ENCODE measurements at regions not wholly inside any gene's neighbourhood (a gene's known extent, or its start where the extent isn't known, plus 50 kb on each side); places are given as distances from the start of the nearest gene placed in this dataset.
"Not testable (repeated sequence)": the region's sequence is repeated elsewhere in the genome, so short reads cannot be mapped to it uniquely, and the experiment has no call there.

DNA sequence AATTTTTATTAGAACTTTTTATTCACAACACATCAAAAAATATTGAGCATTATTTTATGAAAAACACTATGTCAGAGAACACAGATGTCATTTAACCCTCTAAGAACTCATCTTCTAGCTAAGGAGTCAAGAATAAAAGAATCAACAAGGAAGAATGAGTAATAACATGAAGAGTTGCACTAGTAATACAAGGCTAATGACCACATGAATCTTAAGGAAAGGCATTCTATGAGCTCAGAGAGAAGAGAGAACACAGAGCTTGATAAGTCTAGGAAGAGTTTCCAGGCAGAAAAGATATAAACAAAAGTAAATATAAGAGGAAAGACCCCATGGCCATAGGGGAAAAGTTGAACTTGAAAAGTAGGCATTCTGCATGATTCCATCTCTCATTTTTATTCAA lies 166.5 kb downstream of the MAIP1 start:
- H3K4me3 ChIP-seq (ENCODE audit: low read depth, low read length, poor library complexity, severe bottlenecking): no peak overlapping the region
- no peak overlapping the region for H3K27ac ChIP-seq (ENCODE audit: low read depth, low read length, poor library complexity, severe bottlenecking)
- H3K27me3 ChIP-seq (ENCODE audit: insufficient read depth, low read length): no peaks in the 10 kb centered on the region
- no peaks in the 10 kb centered on the region for H3K4me1 ChIP-seq (ENCODE audit: insufficient read depth, low read length, severe bottlenecking)
- H3F3A ChIP-seq (ENCODE audit: insufficient read depth, low read length): no peaks in the 10 kb centered on the region
- no peak for TF ChIP-seq EZH2 (IDR thresholded peaks at IDR 0.05; ENCODE audit: borderline replicate concordance, low read length)
- no peaks in the 10 kb centered on the region for H3K9me2 ChIP-seq (ENCODE audit: low read depth, low read length)
- no peaks in the 10 kb centered on the region for H3K36me3 ChIP-seq (ENCODE audit: insufficient read depth, low read length)
- no peak overlapping the region for H2AFZ ChIP-seq (ENCODE audit: low read length)
- H3K79me2 ChIP-seq (ENCODE audit: insufficient read depth, low read length): no peaks in the 10 kb centered on the region
- no peak overlapping the region for H3K9ac ChIP-seq (ENCODE audit: low read length)
- H3K9me3 ChIP-seq (ENCODE audit: low read length): no peaks in the 10 kb centered on the region
- no peak overlapping the region for H3K4me2 ChIP-seq (ENCODE audit: low read length)
- no peaks in the 10 kb centered on the region for H4K20me1 ChIP-seq (ENCODE audit: insufficient read depth, low read length)

DNA sequence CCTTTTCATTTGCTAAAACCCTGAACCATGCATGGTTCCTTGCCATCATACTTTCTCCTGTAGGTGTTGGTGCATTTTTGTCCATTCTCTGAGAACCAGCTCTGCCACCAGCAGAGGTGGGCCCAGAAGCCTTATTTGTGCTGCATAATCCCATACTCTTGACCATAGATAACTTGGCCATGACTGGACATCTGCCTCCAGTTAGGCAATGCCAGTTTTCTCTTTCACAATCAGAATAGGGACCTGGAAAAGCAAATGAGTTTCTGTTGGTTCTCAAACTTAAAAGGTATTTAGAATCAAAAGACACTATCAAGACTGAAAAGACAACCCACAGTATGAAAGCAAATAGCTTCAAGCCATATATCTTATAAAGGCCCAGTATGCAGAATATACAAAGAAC lies 167.3 kb downstream of the MAIP1 start:
- H3K27me3 ChIP-seq (ENCODE audit: insufficient read depth, low read length): no peaks in the 10 kb centered on the region
- no peaks in the 10 kb centered on the region for H4K20me1 ChIP-seq (ENCODE audit: insufficient read depth, low read length)
- no peak overlapping the region for H3K9ac ChIP-seq (ENCODE audit: low read length)
- no peak overlapping the region for H2AFZ ChIP-seq (ENCODE audit: low read length)
- no peaks in the 10 kb centered on the region for H3F3A ChIP-seq (ENCODE audit: insufficient read depth, low read length)
- H3K79me2 ChIP-seq (ENCODE audit: insufficient read depth, low read length): no peaks in the 10 kb centered on the region
- H3K9me3 ChIP-seq (ENCODE audit: low read length): no peaks in the 10 kb centered on the region
- TF ChIP-seq, protein P1, sequence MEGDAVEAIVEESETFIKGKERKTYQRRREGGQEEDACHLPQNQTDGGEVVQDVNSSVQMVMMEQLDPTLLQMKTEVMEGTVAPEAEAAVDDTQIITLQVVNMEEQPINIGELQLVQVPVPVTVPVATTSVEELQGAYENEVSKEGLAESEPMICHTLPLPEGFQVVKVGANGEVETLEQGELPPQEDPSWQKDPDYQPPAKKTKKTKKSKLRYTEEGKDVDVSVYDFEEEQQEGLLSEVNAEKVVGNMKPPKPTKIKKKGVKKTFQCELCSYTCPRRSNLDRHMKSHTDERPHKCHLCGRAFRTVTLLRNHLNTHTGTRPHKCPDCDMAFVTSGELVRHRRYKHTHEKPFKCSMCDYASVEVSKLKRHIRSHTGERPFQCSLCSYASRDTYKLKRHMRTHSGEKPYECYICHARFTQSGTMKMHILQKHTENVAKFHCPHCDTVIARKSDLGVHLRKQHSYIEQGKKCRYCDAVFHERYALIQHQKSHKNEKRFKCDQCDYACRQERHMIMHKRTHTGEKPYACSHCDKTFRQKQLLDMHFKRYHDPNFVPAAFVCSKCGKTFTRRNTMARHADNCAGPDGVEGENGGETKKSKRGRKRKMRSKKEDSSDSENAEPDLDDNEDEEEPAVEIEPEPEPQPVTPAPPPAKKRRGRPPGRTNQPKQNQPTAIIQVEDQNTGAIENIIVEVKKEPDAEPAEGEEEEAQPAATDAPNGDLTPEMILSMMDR (IDR thresholded peaks at IDR 0.05; ENCODE audit: low read length): no peak
- TF ChIP-seq EZH2 (IDR thresholded peaks at IDR 0.05; ENCODE audit: borderline replicate concordance, low read length): no peak
- no peak overlapping the region for H3K4me3 ChIP-seq (ENCODE audit: low read depth, low read length, poor library complexity, severe bottlenecking)
- H3K36me3 ChIP-seq (ENCODE audit: insufficient read depth, low read length): no peaks in the 10 kb centered on the region
- no peaks in the 10 kb centered on the region for H3K4me1 ChIP-seq (ENCODE audit: insufficient read depth, low read length, severe bottlenecking)
- H3K4me2 ChIP-seq (ENCODE audit: low read length): no peak overlapping the region
- H3K27ac ChIP-seq (ENCODE audit: low read depth, low read length, poor library complexity, severe bottlenecking): no peak overlapping the region
- no peaks in the 10 kb centered on the region for H3K9me2 ChIP-seq (ENCODE audit: low read depth, low read length)

DNA sequence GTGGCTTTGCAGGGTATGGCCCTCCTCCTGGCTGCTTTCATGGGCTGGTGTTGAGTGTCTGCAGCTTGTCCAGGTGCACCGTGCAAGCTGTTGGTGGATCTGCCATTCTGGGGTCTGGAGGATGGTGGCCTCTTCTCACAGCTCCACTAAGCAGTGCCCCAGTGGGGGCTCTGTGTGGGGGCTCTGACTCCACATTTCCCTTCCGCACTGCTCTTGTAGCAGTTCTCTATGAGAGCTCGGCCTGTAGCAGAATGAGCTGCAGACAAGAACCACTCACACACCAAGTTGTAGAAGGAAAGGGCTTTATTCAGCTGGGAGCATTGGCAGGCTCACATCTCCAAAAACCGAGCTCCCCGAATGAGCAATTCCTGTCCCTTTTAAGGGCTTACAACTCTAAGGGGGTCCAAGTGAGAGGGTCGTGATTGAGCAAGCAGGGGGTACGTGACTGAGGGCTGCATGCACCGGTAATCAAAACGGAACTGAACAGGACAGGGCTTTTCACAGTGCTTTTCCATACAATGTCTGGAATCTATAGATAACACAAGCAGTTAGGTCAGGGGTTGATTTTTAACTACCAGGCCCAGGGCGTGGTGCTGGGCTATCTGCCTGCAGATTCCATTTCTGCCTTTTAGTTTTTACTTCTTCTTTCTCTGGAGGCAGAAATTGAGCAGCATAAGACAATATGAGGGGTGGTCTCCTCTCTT lies 169.4 kb downstream of the MAIP1 start:
- not testable (repeated sequence) for H3K9me3 ChIP-seq (ENCODE audit: low read length); H3K27ac ChIP-seq (ENCODE audit: low read depth, low read length, poor library complexity, severe bottlenecking); H3K4me2 ChIP-seq (ENCODE audit: low read length); H3K9me2 ChIP-seq (ENCODE audit: low read depth, low read length); H3K4me3 ChIP-seq (ENCODE audit: low read depth, low read length, poor library complexity, severe bottlenecking); H3K9ac ChIP-seq (ENCODE audit: low read length); H3F3A ChIP-seq (ENCODE audit: insufficient read depth, low read length); H3K79me2 ChIP-seq (ENCODE audit: insufficient read depth, low read length); H2AFZ ChIP-seq (ENCODE audit: low read length); H3K4me1 ChIP-seq (ENCODE audit: insufficient read depth, low read length, severe bottlenecking); H3K27me3 ChIP-seq (ENCODE audit: insufficient read depth, low read length); H3K36me3 ChIP-seq (ENCODE audit: insufficient read depth, low read length); H4K20me1 ChIP-seq (ENCODE audit: insufficient read depth, low read length)

DNA sequence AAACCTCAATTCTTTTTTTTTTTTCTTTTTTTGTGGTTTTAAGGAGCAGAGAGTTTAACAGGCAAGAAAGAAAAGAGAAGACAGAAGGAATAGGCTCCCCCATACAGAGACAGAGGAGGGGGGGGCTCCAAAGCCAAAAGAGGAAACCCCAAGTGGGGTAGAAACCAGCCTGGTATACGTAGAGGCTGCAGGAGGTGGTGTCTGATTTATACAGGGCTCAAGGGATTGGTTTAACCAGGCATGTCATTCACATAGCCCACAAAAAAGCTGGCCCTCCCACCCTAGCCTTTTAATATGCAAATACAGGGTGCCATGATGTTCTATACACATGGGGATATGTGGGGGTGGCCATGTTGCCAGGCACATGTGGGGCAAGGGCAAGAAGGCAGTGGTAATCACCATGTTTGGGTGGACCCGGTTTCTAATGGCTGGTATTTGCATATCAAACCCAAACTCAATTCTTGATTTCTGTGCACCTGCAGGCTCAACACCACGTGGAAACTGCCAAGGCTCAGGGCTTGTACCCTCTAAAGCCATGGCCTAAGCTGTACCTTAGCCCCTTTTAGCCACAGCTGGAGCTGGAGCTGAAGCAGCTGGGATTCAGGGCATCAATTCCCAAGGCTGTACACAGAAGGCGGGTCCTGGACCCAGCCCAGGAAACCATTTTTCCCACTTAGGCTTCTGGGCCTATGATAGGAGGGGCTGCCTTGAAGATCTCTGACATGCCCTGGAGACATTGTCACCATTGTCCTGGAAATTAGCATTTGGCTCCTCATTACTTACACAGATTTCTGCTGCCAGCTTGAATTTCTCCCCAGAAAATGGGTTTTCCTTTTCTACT lies 170.3 kb downstream of the MAIP1 start:
- Histone ChIP-seq H3K9ac (ENCODE audit: low read length) (no peak overlapping the region), H2AFZ (ENCODE audit: low read length) (no peak overlapping the region), H3K9me2 (ENCODE audit: low read depth, low read length) (no peaks in the 10 kb centered on the region), H3K4me2 (ENCODE audit: low read length) (no peak overlapping the region), H3K4me1 (ENCODE audit: insufficient read depth, low read length, severe bottlenecking) (no peaks in the 10 kb centered on the region), H3K4me3 (ENCODE audit: low read depth, low read length, poor library complexity, severe bottlenecking) (no peak overlapping the region), H3K27ac (ENCODE audit: low read depth, low read length, poor library complexity, severe bottlenecking) (no peak overlapping the region), H3K79me2 (ENCODE audit: insufficient read depth, low read length) (no peaks in the 10 kb centered on the region), H3F3A (ENCODE audit: insufficient read depth, low read length) (no peaks in the 10 kb centered on the region), H3K9me3 (ENCODE audit: low read length) (no peaks in the 10 kb centered on the region), H3K36me3 (ENCODE audit: insufficient read depth, low read length) (no peaks in the 10 kb centered on the region), H3K27me3 (ENCODE audit: insufficient read depth, low read length) (no peaks in the 10 kb centered on the region), H4K20me1 (ENCODE audit: insufficient read depth, low read length) (no peaks in the 10 kb centered on the region)
- TF ChIP-seq EZH2 (IDR thresholded peaks at IDR 0.05; ENCODE audit: borderline replicate concordance, low read length): no peak
- TF ChIP-seq, protein P1 (IDR thresholded peaks at IDR 0.05; ENCODE audit: low read length): no peak

DNA sequence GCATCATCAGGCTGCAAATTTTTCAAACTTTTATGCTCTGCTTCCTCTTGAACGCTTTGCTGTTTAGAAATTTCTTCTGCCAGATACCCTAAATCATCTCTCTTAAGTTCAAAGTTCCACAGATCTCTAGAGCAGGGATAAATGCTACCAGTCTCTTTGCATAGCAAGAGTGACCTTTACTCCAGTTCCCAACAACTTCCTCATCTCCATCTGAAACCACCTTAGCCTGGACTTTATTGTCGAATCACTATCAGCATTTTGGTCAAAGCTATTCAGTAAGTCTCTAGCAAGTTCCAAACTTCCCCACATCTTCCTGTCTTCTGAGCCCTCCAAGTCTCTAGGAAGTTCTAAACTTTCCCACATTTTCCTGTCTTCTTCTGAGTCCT lies 170.9 kb downstream of the MAIP1 start:
- H4K20me1 ChIP-seq (ENCODE audit: insufficient read depth, low read length); H3K27me3 ChIP-seq (ENCODE audit: insufficient read depth, low read length); H3K9ac ChIP-seq (ENCODE audit: low read length); H3K9me2 ChIP-seq (ENCODE audit: low read depth, low read length); H3K9me3 ChIP-seq (ENCODE audit: low read length); H3F3A ChIP-seq (ENCODE audit: insufficient read depth, low read length); H2AFZ ChIP-seq (ENCODE audit: low read length); H3K79me2 ChIP-seq (ENCODE audit: insufficient read depth, low read length); H3K27ac ChIP-seq (ENCODE audit: low read depth, low read length, poor library complexity, severe bottlenecking); H3K36me3 ChIP-seq (ENCODE audit: insufficient read depth, low read length); H3K4me2 ChIP-seq (ENCODE audit: low read length); H3K4me1 ChIP-seq (ENCODE audit: insufficient read depth, low read length, severe bottlenecking); H3K4me3 ChIP-seq (ENCODE audit: low read depth, low read length, poor library complexity, severe bottlenecking): not testable (repeated sequence)

DNA sequence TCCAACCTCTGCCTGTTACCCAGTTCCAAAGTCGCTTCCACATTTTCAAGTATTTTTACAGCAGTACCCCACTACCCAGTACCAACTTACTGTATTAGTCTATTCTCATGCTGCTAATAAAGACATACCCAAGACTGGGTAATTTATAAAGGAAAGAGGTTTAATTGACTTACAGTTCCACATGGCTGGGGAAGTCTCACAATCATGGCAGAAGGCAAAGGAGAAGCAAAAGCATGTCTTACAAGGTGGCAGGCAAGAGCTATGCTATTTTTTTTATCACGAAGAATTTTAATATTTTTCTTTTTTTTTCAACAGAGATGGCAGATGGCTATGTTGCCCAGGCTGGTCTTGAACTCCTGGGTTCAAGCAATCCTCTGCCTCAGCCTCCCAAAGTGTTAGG lies 171.3 kb downstream of the MAIP1 start:
- not testable (repeated sequence) for H3K27me3 ChIP-seq (ENCODE audit: insufficient read depth, low read length); H3K4me2 ChIP-seq (ENCODE audit: low read length); H3K4me1 ChIP-seq (ENCODE audit: insufficient read depth, low read length, severe bottlenecking); H3F3A ChIP-seq (ENCODE audit: insufficient read depth, low read length); H3K79me2 ChIP-seq (ENCODE audit: insufficient read depth, low read length); H3K27ac ChIP-seq (ENCODE audit: low read depth, low read length, poor library complexity, severe bottlenecking); H3K9me2 ChIP-seq (ENCODE audit: low read depth, low read length); H4K20me1 ChIP-seq (ENCODE audit: insufficient read depth, low read length); H3K9ac ChIP-seq (ENCODE audit: low read length); H3K4me3 ChIP-seq (ENCODE audit: low read depth, low read length, poor library complexity, severe bottlenecking); H2AFZ ChIP-seq (ENCODE audit: low read length); H3K9me3 ChIP-seq (ENCODE audit: low read length); H3K36me3 ChIP-seq (ENCODE audit: insufficient read depth, low read length)

Measured in OCI-LY1 (cell line).